Keratinocyte (primary cell): ENCODE measurements at regions not wholly inside any gene's neighbourhood (a gene's known extent, or its start where the extent isn't known, plus 50 kb on each side); places are given as distances from the start of the nearest gene placed in this dataset.

ENCODE experiments used
- DNase-seq: peaks from one replicate; pipeline ENCODE4 v3.0.0-alpha.2; 2011; ENCODE audit warnings: low read depth, missing footprints, low spot score
- FAIRE-seq: peaks from 2 replicates; lab custom pipeline; 2011; peaks lifted over from hg19 to GRCh38; lab: Jason Lieb, UNC
- H2AFZ ChIP-seq: 2 replicates; pipeline ENCODE4 v1.6.0; 2012; ENCODE audit warnings: low read length, control low read depth, inconsistent platforms; ENCODE audit not compliant: control insufficient read depth
- H3K27ac ChIP-seq: 2 replicates; pipeline ENCODE4 v1.5.1; 2011; ENCODE audit warnings: low read length; ENCODE audit not compliant: control insufficient read depth, insufficient read depth
- H3K27me3 ChIP-seq: 3 replicates; pipeline ENCODE4 v1.6.0; 2011; ENCODE audit warnings: low read length; ENCODE audit not compliant: control insufficient read depth, insufficient read depth; ENCODE audit errors: extremely low read depth
- H3K36me3 ChIP-seq, 2 experiments: 2 replicates in 1 of 2; 3 replicates in 1 of 2; pipeline ENCODE4 v1.5.1; 2011; ENCODE audit warnings: low read length in 2 of 2, mild to moderate bottlenecking in 1 of 2; ENCODE audit not compliant: control insufficient read depth in 2 of 2, insufficient read depth in 2 of 2; ENCODE audit errors: extremely low read depth in 1 of 2
- H3K4me1 ChIP-seq: 3 replicates; pipeline ENCODE4 v1.5.1; 2011; ENCODE audit warnings: low read length; ENCODE audit not compliant: control insufficient read depth, insufficient read depth; ENCODE audit errors: extremely low read depth
- H3K4me2 ChIP-seq: 3 replicates; pipeline ENCODE4 v1.6.0; 2011; ENCODE audit warnings: low read depth, low read length; ENCODE audit not compliant: control insufficient read depth, insufficient read depth; ENCODE audit errors: extremely low read depth
- H3K4me3 ChIP-seq, 3 experiments: fragments of 200-600 bp in 1 of 3; sonication (generic) in 1 of 3; 2 replicates in 2 of 3; 3 replicates in 1 of 3; pipeline ENCODE4 v1.5.1; 2011 to 2016; ENCODE audit warnings: low read length in 3 of 3, mild to moderate bottlenecking in 3 of 3, control low read depth in 2 of 3, inconsistent platforms in 1 of 3, low read depth in 1 of 3, mixed read lengths in 1 of 3, mixed run types in 1 of 3, moderate library complexity in 1 of 3; ENCODE audit not compliant: control insufficient read depth in 2 of 3, insufficient read depth in 2 of 3; ENCODE audit errors: extremely low read depth in 1 of 3
- H3K79me2 ChIP-seq: 2 replicates; pipeline ENCODE4 v1.6.0; 2012; ENCODE audit warnings: low read length; ENCODE audit not compliant: control insufficient read depth, insufficient read depth
- H3K9ac ChIP-seq: 3 replicates; pipeline ENCODE4 v1.6.0; 2011; ENCODE audit warnings: low read length; ENCODE audit not compliant: control insufficient read depth, insufficient read depth; ENCODE audit errors: extremely low read depth
- H3K9me1 ChIP-seq: 3 replicates; pipeline ENCODE4 v1.6.0; 2011; ENCODE audit warnings: low read length; ENCODE audit not compliant: control insufficient read depth, insufficient read depth; ENCODE audit errors: extremely low read depth
- H3K9me3 ChIP-seq: 2 replicates; pipeline ENCODE4 v1.5.1; 2012; ENCODE audit warnings: low read depth, low read length; ENCODE audit not compliant: control insufficient read depth
- H4K20me1 ChIP-seq: 3 replicates; pipeline ENCODE4 v1.6.0; 2011; ENCODE audit warnings: low read length; ENCODE audit not compliant: control insufficient read depth, insufficient read depth; ENCODE audit errors: extremely low read depth
- CTCF ChIP-seq, 3 experiments: IDR thresholded peaks in 1 of 3; conservative IDR thresholded peaks in 1 of 3; optimal IDR thresholded peaks in 1 of 3; 2 replicates in 2 of 3; 3 replicates in 1 of 3; pipeline versions ENCODE3 to v1.5.1; 2011; ENCODE audit warnings: low read length in 3 of 3, mild to moderate bottlenecking in 3 of 3, moderate library complexity in 2 of 3, control low read depth in 1 of 3, inconsistent platforms in 1 of 3; ENCODE audit not compliant: insufficient read depth in 2 of 3; ENCODE audit errors: extremely low read depth in 1 of 3
- EZH2 ChIP-seq: IDR thresholded peaks from one replicate; pipeline ENCODE4 v1.6.1; 2012; ENCODE audit warnings: inconsistent platforms, mild to moderate bottlenecking, low read length, moderate library complexity
- dilution Hi-C: fragments of 300-500 bp; cut with MboI; formaldehyde crosslinking; loops from one replicate; pipeline ENCODE4 v1.7.0; 2020; ENCODE audit warnings: low sequenced_read_pairs; ENCODE audit not compliant: extremely low pct_ligation_motif_present

GRCh38 chr16:13638218-13638617 is 281.7 kb upstream of the ERCC4 start:
- Histone ChIP-seq H3K9ac (no peak overlapping the region), H3K36me3 (no peaks in the 10 kb centered on the region), H3K4me2 (no peak overlapping the region), H4K20me1 (no peaks in the 10 kb centered on the region), H3K9me3 (peaks cover 2% of the 10 kb centered on the region), H3K4me1 (no peaks in the 10 kb centered on the region), H3K9me1 (no peaks in the 10 kb centered on the region), H3K4me3 (no peak overlapping the region), H3K27ac (no peak overlapping the region), H2AFZ (no peak overlapping the region), H3K27me3 (no peaks in the 10 kb centered on the region), H3K79me2 (no peaks in the 10 kb centered on the region)
- TF ChIP-seq CTCF (optimal IDR thresholded peaks at IDR 0.05 in 1 of 3, IDR thresholded peaks at IDR 0.05 in 1 of 3, conservative IDR thresholded peaks at IDR 0.05 in 1 of 3; ENCODE audit: extremely low read depth in 1 of 3, insufficient read depth in 2 of 3, low read length in 3 of 3) (no peak), EZH2 (no peak)
- DNase-seq (no peak), FAIRE-seq (no peak)
- dilution Hi-C loops: no loop called here

- Histone ChIP-seq H3K4me2 (no peak overlapping the region), H3K27me3 (no peaks in the 10 kb centered on the region), H3K9me1 (no peaks in the 10 kb centered on the region), H3K27ac (no peak overlapping the region), H3K4me3 (no peak overlapping the region), H3K9ac (no peak overlapping the region), H4K20me1 (no peaks in the 10 kb centered on the region), H3K4me1 (no peaks in the 10 kb centered on the region), H3K36me3 (no peaks in the 10 kb centered on the region), H3K9me3 (peaks cover 5% of the 10 kb centered on the region), H3K79me2 (no peaks in the 10 kb centered on the region), H2AFZ (no peak overlapping the region)
- TF ChIP-seq EZH2 (no peak), CTCF (optimal IDR thresholded peaks at IDR 0.05 in 1 of 3, IDR thresholded peaks at IDR 0.05 in 1 of 3, conservative IDR thresholded peaks at IDR 0.05 in 1 of 3; ENCODE audit: extremely low read depth in 1 of 3, insufficient read depth in 2 of 3, low read length in 3 of 3) (no peak)
- DNase-seq (no peak), FAIRE-seq (no peak)
- dilution Hi-C loops: no loop called here
Measured at GRCh38 chr16:13643412-13643811, 276.5 kb upstream of the ERCC4 start.
